Urothelium cell line (cell line): ENCODE measurements at regions not wholly inside any gene's neighbourhood (a gene's known extent, or its start where the extent isn't known, plus 50 kb on each side); places are given as distances from the start of the nearest gene placed in this dataset.
"Not testable (repeated sequence)": the region's sequence is repeated elsewhere in the genome, so short reads cannot be mapped to it uniquely, and the experiment has no call there.

Source experiments
- DNase-seq: peaks from one replicate; pipeline ENCODE4 v3.0.0; 2011; ENCODE audit warnings: low spot score, mixed read lengths
- FAIRE-seq: peaks from 2 replicates; lab custom pipeline; 2011; peaks lifted over from hg19 to GRCh38; lab: Jason Lieb, UNC

GRCh38 chr3:72178463-72179106 is 393.6 kb upstream of the PROK2 start:
- FAIRE-seq (no peak), DNase-seq (no peak)

- DNase-seq, result peak; percentile 70
- FAIRE-seq, result peak; percentile 32
These were observed 392.4 kb upstream of the PROK2 start for GRCh38 chr3:72177075-72178050.

GRCh38 chr3:72176537-72177041 is 391.6 kb upstream of the PROK2 start:
- DNase-seq (no peak), FAIRE-seq (no peak)

- FAIRE-seq, result no peak
- no peak for DNase-seq
These were observed 390.4 kb upstream of the PROK2 start for GRCh38 chr3:72175296-72175858.

- no peak for FAIRE-seq
- DNase-seq, result no peak
These were observed 389.9 kb upstream of the PROK2 start for GRCh38 chr3:72174890-72175289.

- FAIRE-seq (no peak), DNase-seq (no peak)
These were observed 389.1 kb upstream of the PROK2 start for GRCh38 chr3:72174040-72174439.

GRCh38 chr3:72171946-72172345 is 387.0 kb upstream of the PROK2 start:
- DNase-seq, result no peak
- no peak for FAIRE-seq

GRCh38 chr3:72171463-72171881 is 386.5 kb upstream of the PROK2 start:
- FAIRE-seq (no peak), DNase-seq (no peak)

GRCh38 chr3:72169561-72170472 is 384.9 kb upstream of the PROK2 start:
- FAIRE-seq (no peak), DNase-seq (no peak)

- DNase-seq (no peak), FAIRE-seq (no peak)
These were observed 384.2 kb upstream of the PROK2 start for GRCh38 chr3:72169120-72169519.

- DNase-seq, result no peak
- no peak for FAIRE-seq
These were observed 380.9 kb upstream of the PROK2 start for GRCh38 chr3:72165808-72166207.

GRCh38 chr3:72165317-72165716 is 380.4 kb upstream of the PROK2 start:
- FAIRE-seq (no peak), DNase-seq (no peak)

- DNase-seq (no peak), FAIRE-seq (no peak)
These were observed 379.7 kb upstream of the PROK2 start for GRCh38 chr3:72164635-72164978.

- FAIRE-seq (no peak), DNase-seq (no peak)
These were observed 379.1 kb upstream of the PROK2 start for GRCh38 chr3:72163809-72164634.

GRCh38 chr3:72162649-72163184 is 377.8 kb upstream of the PROK2 start:
- no peak for FAIRE-seq
- DNase-seq, result no peak

- DNase-seq (peak; percentile 67), FAIRE-seq (no peak)
These were observed 377.1 kb upstream of the PROK2 start for GRCh38 chr3:72161881-72162595.

- not testable (repeated sequence) for FAIRE-seq, DNase-seq
These were observed 376.3 kb upstream of the PROK2 start for GRCh38 chr3:72161285-72161684.

GRCh38 chr3:72160351-72160750 is 375.4 kb upstream of the PROK2 start:
- DNase-seq, result no peak
- FAIRE-seq, result no peak

GRCh38 chr3:72159487-72159886 is 374.5 kb upstream of the PROK2 start:
- DNase-seq, result no peak
- no peak for FAIRE-seq
